ENCODE measurements at regions not wholly inside any gene's neighbourhood (a gene's known extent, or its start where the extent isn't known, plus 50 kb on each side); places are given as distances from the start of the nearest gene placed in this dataset.
"Not testable (repeated sequence)": the region's sequence is repeated elsewhere in the genome, so short reads cannot be mapped to it uniquely, and the experiment has no call there.

DNA sequence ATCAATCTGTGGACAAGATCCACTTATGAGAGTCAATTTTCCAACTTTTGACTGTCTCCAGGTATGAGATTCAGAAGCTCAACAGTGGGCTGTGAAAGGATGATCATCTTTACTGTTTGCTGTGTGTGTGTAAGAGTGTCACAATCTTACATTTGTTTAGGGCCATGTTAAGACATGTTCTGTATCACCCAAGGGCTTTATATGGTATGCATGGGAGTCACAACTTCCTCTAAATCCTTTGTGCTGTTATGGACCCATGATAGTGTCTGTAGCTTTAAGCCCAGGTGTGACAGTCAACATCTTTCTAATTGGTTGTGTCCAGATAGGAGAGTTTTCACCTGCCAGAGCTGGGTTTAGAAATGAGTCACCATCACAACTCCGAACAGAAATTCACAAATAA, 70.2 kb downstream of the ZNF726 start:
- DNase-seq = not testable (repeated sequence)

GRCh38 chr19:23986623-23987022, 71.9 kb downstream of the ZNF726 start:
- DNase-seq = no peak

DNA sequence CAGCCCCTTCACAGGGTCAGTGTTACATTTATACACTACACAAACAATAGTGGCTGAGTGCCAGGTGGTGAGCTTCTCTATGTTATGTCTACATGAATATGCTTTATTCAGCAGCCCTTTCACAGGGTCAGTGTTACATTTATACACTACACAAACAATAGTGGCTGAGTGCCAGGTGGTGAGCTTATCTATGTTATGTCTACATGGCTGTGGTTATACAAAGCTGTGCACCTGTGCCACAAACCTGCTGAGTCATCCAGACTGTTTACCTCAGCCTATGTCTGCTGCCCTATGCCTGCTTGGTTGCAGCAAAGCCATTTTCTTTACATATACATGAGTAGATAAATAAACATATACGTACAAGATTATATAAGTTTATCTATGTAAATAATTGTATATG, 76.5 kb downstream of the ZNF726 start:
- peak; percentile 39 for DNase-seq

GRCh38 chr19:23992348-23992747, 77.7 kb downstream of the ZNF726 start:
- DNase-seq = no peak

DNA sequence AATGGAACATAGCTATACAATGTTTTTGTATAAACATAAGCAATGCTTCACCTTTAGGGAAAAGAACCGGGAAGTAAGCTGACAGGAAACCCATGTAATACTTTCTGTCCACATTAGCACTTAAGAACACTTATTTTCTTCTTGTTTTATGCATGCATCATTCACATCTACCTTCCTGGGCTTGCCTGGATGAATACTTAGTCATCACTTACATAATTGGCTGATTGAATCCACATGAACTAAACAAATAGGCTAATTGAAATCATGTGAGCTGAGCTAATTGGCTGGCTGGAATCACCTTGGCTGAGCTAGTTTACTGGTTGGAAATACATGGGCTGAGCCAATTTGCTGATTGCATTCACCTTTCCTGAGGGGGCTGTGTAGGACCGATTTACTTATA, 78.8 kb downstream of the ZNF726 start:
- no peak for DNase-seq

DNA sequence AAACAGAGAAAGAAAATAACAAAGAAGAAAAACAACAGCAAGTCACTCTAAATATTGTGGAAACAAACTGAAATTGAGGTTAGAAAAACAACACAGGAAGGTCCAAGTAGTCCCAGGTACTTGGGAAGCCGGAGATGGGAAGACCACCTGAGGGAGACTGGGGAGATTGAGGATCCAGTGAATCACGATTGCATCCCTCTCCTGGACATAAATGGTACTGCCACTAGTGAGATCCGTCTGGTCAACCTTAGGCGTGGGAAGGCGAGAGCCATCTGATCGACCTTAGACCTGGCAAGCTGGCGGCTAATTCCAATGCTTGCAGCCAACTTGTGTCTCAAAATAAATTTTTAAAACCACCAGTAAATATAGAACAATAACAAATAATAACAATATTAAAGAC, 81.9 kb downstream of the ZNF726 start:
- no peak for DNase-seq

- DNase-seq = no peak
Measured at GRCh38 chr19:23998568-23998967, 83.9 kb downstream of the ZNF726 start.

- peak; percentile 2 for DNase-seq
Measured at GRCh38 chr19:23999821-24000610, 85.3 kb downstream of the ZNF726 start.

DNA sequence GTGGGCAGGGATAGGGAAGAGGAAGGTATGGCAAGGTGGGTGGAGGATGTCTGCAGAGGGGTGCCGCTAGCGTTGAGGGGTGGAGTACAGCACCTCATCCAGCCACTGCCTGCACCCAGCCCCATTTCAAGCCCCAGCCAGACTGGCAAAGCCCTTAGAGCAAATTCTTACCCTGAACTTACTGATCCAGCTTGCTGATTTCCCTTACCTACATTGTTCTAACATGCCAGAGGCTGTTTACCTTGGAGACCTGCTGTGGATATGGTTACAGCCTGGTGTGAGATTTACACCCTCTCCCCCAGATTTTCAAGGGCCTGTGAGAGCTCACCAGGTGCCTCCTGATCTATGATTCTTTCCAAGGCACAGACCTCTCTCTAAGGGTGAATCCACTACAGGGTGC, 86.0 kb downstream of the ZNF726 start:
- DNase-seq = no peak

DNA sequence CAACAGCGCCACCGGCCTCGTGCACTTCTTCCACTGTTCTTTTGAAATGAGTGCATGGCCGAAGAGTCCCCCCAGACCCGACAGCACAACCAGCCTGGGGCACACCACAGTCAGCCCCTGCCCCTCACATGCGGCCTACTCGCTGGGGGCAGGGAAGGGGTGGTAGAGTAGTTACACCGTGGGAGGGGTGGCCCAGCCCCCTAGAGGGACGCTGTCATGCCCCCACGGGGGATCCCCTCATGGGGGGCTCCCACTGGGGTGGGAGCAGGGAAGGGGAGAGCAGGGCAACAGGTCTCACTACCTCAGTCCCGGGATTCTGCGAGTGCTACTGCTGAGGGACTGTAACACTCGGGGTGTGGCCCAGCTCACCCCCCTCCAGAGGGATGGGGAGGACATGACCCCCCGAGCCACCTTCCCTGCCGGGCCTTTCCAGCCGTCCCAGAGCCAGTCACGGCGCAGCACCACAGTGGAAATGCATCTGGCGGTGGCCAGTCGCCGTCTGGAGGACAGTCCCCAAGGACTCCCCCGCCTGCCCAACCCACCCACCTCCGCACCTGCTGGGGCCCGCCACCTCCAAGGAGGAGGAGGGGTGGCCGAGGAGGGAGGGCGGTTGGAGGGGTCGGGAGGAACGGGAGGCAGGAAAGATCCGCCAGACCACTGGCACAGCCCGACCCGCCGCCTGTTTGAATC, 84.6 kb upstream of the ZNF254 start:
- DNase-seq = no peak

GRCh38 chr19:24003537-24003936, 83.5 kb upstream of the ZNF254 start:
- DNase-seq = no peak

- DNase-seq = no peak
Measured at GRCh38 chr19:24004166-24004565, 82.8 kb upstream of the ZNF254 start.

GRCh38 chr19:24029941-24030636, 56.9 kb upstream of the ZNF254 start:
- DNase-seq = no peak

GRCh38 chr19:24032651-24033050, 54.3 kb upstream of the ZNF254 start:
- no peak for DNase-seq

GRCh38 chr19:24033301-24033962, 53.6 kb upstream of the ZNF254 start:
- peak; percentile 92 for DNase-seq

DNA sequence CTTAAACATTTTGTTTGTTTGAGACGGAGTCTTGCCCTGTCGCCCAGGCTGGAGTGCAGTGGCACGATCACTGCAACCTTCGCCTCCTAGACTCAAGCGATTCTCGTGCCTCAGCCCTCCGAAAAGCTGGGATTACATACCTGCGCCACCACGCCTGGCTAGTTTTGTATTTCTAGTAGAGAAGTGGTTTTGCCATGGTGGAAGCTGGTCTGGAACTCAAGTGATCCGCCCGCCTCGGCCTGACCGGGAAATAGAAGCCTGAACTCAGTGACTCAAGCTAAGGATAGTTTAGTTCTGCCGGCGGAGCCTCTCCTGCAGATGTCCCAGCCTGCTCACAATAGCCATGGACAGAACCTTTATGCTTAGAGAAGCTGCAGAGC, 53.0 kb upstream of the ZNF254 start:
- DNase-seq = peak; percentile 71

DNA sequence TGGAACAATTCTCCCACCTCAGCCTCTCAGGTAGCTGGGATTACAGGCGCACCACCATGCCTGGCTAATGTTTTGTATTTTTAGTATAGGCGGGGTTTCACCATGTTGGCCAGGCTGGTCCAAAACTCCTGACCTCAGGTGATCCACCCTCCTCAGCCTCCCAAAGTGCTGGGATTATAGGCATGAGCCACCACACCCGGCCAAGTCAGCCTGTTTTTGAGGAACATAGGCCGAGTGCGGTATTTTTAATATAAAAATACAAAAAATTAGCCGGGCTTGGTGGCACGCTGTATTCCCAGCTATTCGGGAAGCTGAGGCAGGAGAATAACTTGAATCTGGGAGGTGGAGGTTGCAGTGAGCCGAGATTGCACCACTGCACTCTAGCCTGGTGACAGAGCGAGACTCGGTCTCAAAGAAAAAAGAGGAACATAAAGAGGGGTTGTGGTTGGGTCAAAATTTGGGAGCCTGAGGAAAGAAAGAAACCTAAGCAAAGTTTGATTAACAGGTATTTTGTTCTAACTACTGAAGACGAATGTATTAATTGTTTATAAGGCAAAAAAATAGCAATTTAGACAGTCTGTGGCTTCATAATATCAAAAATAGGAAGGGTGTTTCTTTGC, 51.6 kb upstream of the ZNF254 start:
- DNase-seq = not testable (repeated sequence)
